WERI-Rb-1 (cell line): ENCODE measurements at regions not wholly inside any gene's neighbourhood (a gene's known extent, or its start where the extent isn't known, plus 50 kb on each side); places are given as distances from the start of the nearest gene placed in this dataset.
"Not testable (repeated sequence)": the region's sequence is repeated elsewhere in the genome, so short reads cannot be mapped to it uniquely, and the experiment has no call there.

ENCODE experiments used
- DNase-seq: peaks from one replicate; pipeline ENCODE4 v3.0.0-alpha.2; 2020
- H3K27ac ChIP-seq: fragments of 250-450 bp; sonication (Bioruptor Pico); 2 replicates; pipeline ENCODE4 v1.5.1; 2020; ENCODE audit warnings: mild to moderate bottlenecking, moderate library complexity
- H3K27me3 ChIP-seq: fragments of 250-450 bp; sonication (Bioruptor Pico); 2 replicates; pipeline ENCODE4 v1.5.1; 2021; ENCODE audit warnings: mild to moderate bottlenecking, low read depth, moderate library complexity; ENCODE audit not compliant: insufficient read depth, severe bottlenecking
- H3K36me3 ChIP-seq: fragments of 250-450 bp; sonication (Bioruptor Pico); 2 replicates; pipeline ENCODE4 v1.5.1; 2020; ENCODE audit warnings: mild to moderate bottlenecking, moderate library complexity
- H3K4me3 ChIP-seq: 2 replicates; pipeline ENCODE4 v1.5.1; 2011; ENCODE audit warnings: low read depth, mild to moderate bottlenecking, control low read depth, low read length
- H3K9me3 ChIP-seq: fragments of 250-450 bp; sonication (Bioruptor Pico); 2 replicates; pipeline ENCODE4 v1.5.1; 2021; ENCODE audit warnings: mild to moderate bottlenecking, moderate library complexity; ENCODE audit not compliant: severe bottlenecking
- CTCF ChIP-seq: IDR thresholded peaks from 2 replicates; pipeline ENCODE4 v1.5.1; 2011; ENCODE audit warnings: low read depth, mild to moderate bottlenecking, control low read depth, inconsistent platforms, low read length

- no peak for TF ChIP-seq CTCF
- no peaks in the 10 kb centered on the region for H3K9me3 ChIP-seq
Observed at GRCh38 chrX:40243755-40244515, 146.2 kb upstream of the BCOR start.

GRCh38 chrX:40240844-40241243 is 143.1 kb upstream of the BCOR start:
- Histone ChIP-seq H3K36me3 (no peaks in the 10 kb centered on the region), H3K9me3 (peaks cover 4% of the 10 kb centered on the region), H3K27ac (no peak overlapping the region), H3K4me3 (no peak overlapping the region), H3K27me3 (peaks cover 22% of the 10 kb centered on the region)
- no peak for TF ChIP-seq CTCF
- DNase-seq: no peak

More at GRCh38 chrX:40243755-40244515, 146.2 kb upstream of the BCOR start:
- peaks cover 19% of the 10 kb centered on the region for H3K27me3 ChIP-seq
- no peaks in the 10 kb centered on the region for H3K36me3 ChIP-seq
- H3K27ac ChIP-seq: no peak overlapping the region
- DNase-seq: no peak
- H3K4me3 ChIP-seq: no peak overlapping the region

GRCh38 chrX:40237731-40238178 is 140.0 kb upstream of the BCOR start:
- Histone ChIP-seq H3K4me3 (no peak overlapping the region), H3K36me3 (no peaks in the 10 kb centered on the region), H3K27ac (no peak overlapping the region), H3K9me3 (peaks cover 4% of the 10 kb centered on the region), H3K27me3 (peaks cover 12% of the 10 kb centered on the region)
- DNase-seq: no peak
- TF ChIP-seq CTCF: no peak

- Histone ChIP-seq H3K4me3 (no peak overlapping the region), H3K27me3 (peaks cover 15% of the 10 kb centered on the region), H3K27ac (no peak overlapping the region), H3K36me3 (no peaks in the 10 kb centered on the region), H3K9me3 (peaks cover 3% of the 10 kb centered on the region)
- no peak for TF ChIP-seq CTCF
- DNase-seq: no peak
Observed at GRCh38 chrX:40230646-40231045, 132.9 kb upstream of the BCOR start.

GRCh38 chrX:40227125-40227524 is 129.4 kb upstream of the BCOR start:
- Histone ChIP-seq H3K27ac (no peak overlapping the region), H3K9me3 (peaks cover 4% of the 10 kb centered on the region), H3K36me3 (no peaks in the 10 kb centered on the region), H3K27me3 (peaks cover 18% of the 10 kb centered on the region), H3K4me3 (no peak overlapping the region)
- DNase-seq: no peak
- no peak for TF ChIP-seq CTCF

- no peak for DNase-seq
- peaks cover 11% of the 10 kb centered on the region for H3K9me3 ChIP-seq
Observed at GRCh38 chrX:40224658-40225057, 126.9 kb upstream of the BCOR start.

GRCh38 chrX:40222612-40223011 is 124.9 kb upstream of the BCOR start:
- peaks cover 12% of the 10 kb centered on the region for H3K27me3 ChIP-seq
- DNase-seq, H3K27ac ChIP-seq, H3K36me3 ChIP-seq, H3K9me3 ChIP-seq, H3K4me3 ChIP-seq: not testable (repeated sequence)

More at GRCh38 chrX:40224658-40225057, 126.9 kb upstream of the BCOR start:
- Histone ChIP-seq H3K4me3 (no peak overlapping the region), H3K27me3 (peaks cover 18% of the 10 kb centered on the region), H3K27ac (no peak overlapping the region), H3K36me3 (no peaks in the 10 kb centered on the region)
- no peak for TF ChIP-seq CTCF
